ENCODE measurements at regions not wholly inside any gene's neighbourhood (a gene's known extent, or its start where the extent isn't known, plus 50 kb on each side); places are given as distances from the start of the nearest gene placed in this dataset.

DNA sequence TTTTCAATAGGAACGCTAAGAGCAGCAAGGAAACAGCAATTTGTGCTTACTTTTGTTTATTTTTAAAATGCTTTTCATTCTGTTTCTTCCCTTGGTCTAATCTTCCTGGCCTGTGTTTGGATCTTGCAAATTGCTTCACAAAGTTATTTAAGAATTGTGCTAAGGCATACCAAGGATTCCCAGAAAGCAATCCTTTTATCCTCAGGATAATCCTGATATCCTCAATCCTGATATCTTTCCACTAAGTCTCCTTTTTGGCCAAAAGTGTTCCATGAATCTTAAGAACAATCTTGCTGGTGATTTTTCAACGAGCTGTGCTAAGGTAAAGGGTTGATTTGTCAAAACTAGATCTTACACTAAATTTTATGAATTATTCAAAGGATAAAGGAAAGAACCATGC lies 1577.9 kb downstream of the PLA2G4A start:
- TF ChIP-seq, protein P1, sequence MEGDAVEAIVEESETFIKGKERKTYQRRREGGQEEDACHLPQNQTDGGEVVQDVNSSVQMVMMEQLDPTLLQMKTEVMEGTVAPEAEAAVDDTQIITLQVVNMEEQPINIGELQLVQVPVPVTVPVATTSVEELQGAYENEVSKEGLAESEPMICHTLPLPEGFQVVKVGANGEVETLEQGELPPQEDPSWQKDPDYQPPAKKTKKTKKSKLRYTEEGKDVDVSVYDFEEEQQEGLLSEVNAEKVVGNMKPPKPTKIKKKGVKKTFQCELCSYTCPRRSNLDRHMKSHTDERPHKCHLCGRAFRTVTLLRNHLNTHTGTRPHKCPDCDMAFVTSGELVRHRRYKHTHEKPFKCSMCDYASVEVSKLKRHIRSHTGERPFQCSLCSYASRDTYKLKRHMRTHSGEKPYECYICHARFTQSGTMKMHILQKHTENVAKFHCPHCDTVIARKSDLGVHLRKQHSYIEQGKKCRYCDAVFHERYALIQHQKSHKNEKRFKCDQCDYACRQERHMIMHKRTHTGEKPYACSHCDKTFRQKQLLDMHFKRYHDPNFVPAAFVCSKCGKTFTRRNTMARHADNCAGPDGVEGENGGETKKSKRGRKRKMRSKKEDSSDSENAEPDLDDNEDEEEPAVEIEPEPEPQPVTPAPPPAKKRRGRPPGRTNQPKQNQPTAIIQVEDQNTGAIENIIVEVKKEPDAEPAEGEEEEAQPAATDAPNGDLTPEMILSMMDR (conservative IDR thresholded peaks at IDR 0.05) = no peak
- TF ChIP-seq EZH2 (IDR thresholded peaks at IDR 0.05; ENCODE audit: low read depth) = no peak

Data from PC-9 (cell line).